ENCODE measurements at regions not wholly inside any gene's neighbourhood (a gene's known extent, or its start where the extent isn't known, plus 50 kb on each side); places are given as distances from the start of the nearest gene placed in this dataset.

GRCh38 chr16:22977294-22977697 lies 163.3 kb downstream of the HS3ST2 start:
- Histone ChIP-seq H3K4me1 (no peaks in the 10 kb centered on the region), H3K4me3 (no peak overlapping the region), H3K9me3 (no peaks in the 10 kb centered on the region), H3K36me3 (no peaks in the 10 kb centered on the region), H3K27me3 (no peaks in the 10 kb centered on the region), H3K27ac (no peak overlapping the region)
- TF ChIP-seq EP300 (IDR thresholded peaks at IDR 0.05; ENCODE audit: low read depth) (no peak), POLR2AphosphoS5 (IDR thresholded peaks at IDR 0.05) (no peak), POLR2A (IDR thresholded peaks at IDR 0.05) (no peak)
- TF ChIP-seq, protein P1, sequence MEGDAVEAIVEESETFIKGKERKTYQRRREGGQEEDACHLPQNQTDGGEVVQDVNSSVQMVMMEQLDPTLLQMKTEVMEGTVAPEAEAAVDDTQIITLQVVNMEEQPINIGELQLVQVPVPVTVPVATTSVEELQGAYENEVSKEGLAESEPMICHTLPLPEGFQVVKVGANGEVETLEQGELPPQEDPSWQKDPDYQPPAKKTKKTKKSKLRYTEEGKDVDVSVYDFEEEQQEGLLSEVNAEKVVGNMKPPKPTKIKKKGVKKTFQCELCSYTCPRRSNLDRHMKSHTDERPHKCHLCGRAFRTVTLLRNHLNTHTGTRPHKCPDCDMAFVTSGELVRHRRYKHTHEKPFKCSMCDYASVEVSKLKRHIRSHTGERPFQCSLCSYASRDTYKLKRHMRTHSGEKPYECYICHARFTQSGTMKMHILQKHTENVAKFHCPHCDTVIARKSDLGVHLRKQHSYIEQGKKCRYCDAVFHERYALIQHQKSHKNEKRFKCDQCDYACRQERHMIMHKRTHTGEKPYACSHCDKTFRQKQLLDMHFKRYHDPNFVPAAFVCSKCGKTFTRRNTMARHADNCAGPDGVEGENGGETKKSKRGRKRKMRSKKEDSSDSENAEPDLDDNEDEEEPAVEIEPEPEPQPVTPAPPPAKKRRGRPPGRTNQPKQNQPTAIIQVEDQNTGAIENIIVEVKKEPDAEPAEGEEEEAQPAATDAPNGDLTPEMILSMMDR (IDR thresholded peaks at IDR 0.05) = no peak
- DNase-seq = no peak
- WGBS, 2 donors (ENCODE audit: low coverage in 1 of 2) = 30 to 64% methylated on average over 2 to 4 of the region's 4 CpGs
- in situ Hi-C loops (cut with MboI; ENCODE audit: low pct_ligation_motif_present in 1 of 4, low pct_unique_long_range_greater_than_20kb in 1 of 4, low sequenced_read_pairs in 3 of 4) = no loop called here
- intact Hi-C loops (cut with DNase I; ENCODE audit: low total_unique reads) = no loop called here

- Histone ChIP-seq H3K9me3 (no peaks in the 10 kb centered on the region), H3K27ac (no peak overlapping the region), H3K36me3 (no peaks in the 10 kb centered on the region), H3K27me3 (no peaks in the 10 kb centered on the region), H3K4me1 (no peaks in the 10 kb centered on the region), H3K4me3 (no peak overlapping the region)
- no peak for DNase-seq
- intact Hi-C loops (cut with DNase I; ENCODE audit: low total_unique reads) (no loop called here), in situ Hi-C loops (cut with MboI; ENCODE audit: low pct_ligation_motif_present in 1 of 4, low pct_unique_long_range_greater_than_20kb in 1 of 4, low sequenced_read_pairs in 3 of 4) (loop anchor here in 1 of 4 donors (25.0 kb wide), 1 partner anchor 89 kb away; no protein-coding TSS in a partner anchor)
- no peak for TF ChIP-seq EP300 (IDR thresholded peaks at IDR 0.05; ENCODE audit: low read depth)
- TF ChIP-seq, protein P1 (IDR thresholded peaks at IDR 0.05) = no peak
- no peak for TF ChIP-seq POLR2AphosphoS5 (IDR thresholded peaks at IDR 0.05)
- TF ChIP-seq POLR2A (IDR thresholded peaks at IDR 0.05) = no peak
Measured at GRCh38 chr16:22973522-22973921, 159.6 kb downstream of the HS3ST2 start.

GRCh38 chr16:22971346-22971924 lies 157.5 kb downstream of the HS3ST2 start:
- in situ Hi-C loops (cut with MboI; ENCODE audit: low pct_ligation_motif_present in 1 of 4, low pct_unique_long_range_greater_than_20kb in 1 of 4, low sequenced_read_pairs in 3 of 4) = loop anchor here in 1 of 4 donors (25.0 kb wide), 1 partner anchor 91 kb away; no protein-coding TSS in a partner anchor
- 64 to 89% methylated on average over 4 to 5 of the region's 5 CpGs for WGBS, 2 donors (ENCODE audit: low coverage in 1 of 2)
- Histone ChIP-seq H3K36me3 (no peaks in the 10 kb centered on the region), H3K27ac (no peak overlapping the region), H3K27me3 (no peaks in the 10 kb centered on the region), H3K4me3 (no peak overlapping the region), H3K4me1 (no peaks in the 10 kb centered on the region), H3K9me3 (no peaks in the 10 kb centered on the region)
- DNase-seq = no peak
- intact Hi-C loops (cut with DNase I; ENCODE audit: low total_unique reads) = no loop called here
- no peak for TF ChIP-seq POLR2A (IDR thresholded peaks at IDR 0.05)
- TF ChIP-seq POLR2AphosphoS5 (IDR thresholded peaks at IDR 0.05) = no peak
- TF ChIP-seq, protein P1 (IDR thresholded peaks at IDR 0.05) = no peak
- no peak for TF ChIP-seq EP300 (IDR thresholded peaks at IDR 0.05; ENCODE audit: low read depth)

DNA sequence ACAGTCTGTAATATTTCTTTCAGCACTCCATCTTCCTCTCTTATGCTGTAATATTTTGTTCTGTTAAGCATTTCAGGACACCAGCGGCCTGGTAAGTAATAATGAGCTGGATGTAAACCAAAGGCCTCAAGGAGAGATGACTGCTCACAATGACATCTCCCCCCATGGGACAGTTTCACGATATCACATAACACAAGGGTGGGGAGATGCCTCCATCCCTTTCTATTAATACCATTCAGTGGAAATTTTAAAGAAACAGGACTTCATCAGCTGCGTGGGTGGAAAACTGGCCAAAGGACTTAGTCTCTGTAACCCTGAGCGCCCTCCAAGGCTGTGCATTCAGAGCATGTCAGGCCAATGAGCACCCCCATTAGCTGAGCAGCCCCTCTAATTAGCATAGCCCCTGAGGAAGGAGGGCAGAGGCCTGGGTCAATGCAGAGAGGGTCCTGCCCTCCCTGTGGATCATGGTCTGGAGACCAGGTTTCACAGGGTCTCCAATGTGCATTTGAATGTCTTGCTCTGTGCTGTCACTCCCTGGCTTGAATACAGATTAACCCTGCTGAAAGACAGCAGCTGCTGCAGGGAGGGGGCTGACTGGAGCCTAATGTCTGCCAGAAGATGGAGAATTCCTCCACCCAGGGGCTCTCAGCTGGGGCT lies 156.4 kb downstream of the HS3ST2 start:
- in situ Hi-C loops (cut with MboI; ENCODE audit: low pct_ligation_motif_present in 1 of 4, low pct_unique_long_range_greater_than_20kb in 1 of 4, low sequenced_read_pairs in 3 of 4) (loop anchor here in 1 of 4 donors (25.0 kb wide), 1 partner anchor 92 kb away; no protein-coding TSS in a partner anchor), intact Hi-C loops (cut with DNase I; ENCODE audit: low total_unique reads) (no loop called here)
- TF ChIP-seq EP300 (IDR thresholded peaks at IDR 0.05; ENCODE audit: low read depth) (no peak), POLR2AphosphoS5 (IDR thresholded peaks at IDR 0.05) (no peak), POLR2A (IDR thresholded peaks at IDR 0.05) (no peak)
- TF ChIP-seq, protein P1 (IDR thresholded peaks at IDR 0.05) = no peak
- WGBS, 2 donors (ENCODE audit: low coverage in 1 of 2) = 0 to 42% methylated on average over 1 to 4 of the region's 4 CpGs
- H3K27ac ChIP-seq = no peak overlapping the region
- H3K27me3 ChIP-seq = no peaks in the 10 kb centered on the region
- no peak for DNase-seq
- no peaks in the 10 kb centered on the region for H3K9me3 ChIP-seq
- no peaks in the 10 kb centered on the region for H3K36me3 ChIP-seq
- no peak overlapping the region for H3K4me3 ChIP-seq
- H3K4me1 ChIP-seq = no peaks in the 10 kb centered on the region

Data from transverse colon (tissue), 4 donors.